ENCODE measurements at regions not wholly inside any gene's neighbourhood (a gene's known extent, or its start where the extent isn't known, plus 50 kb on each side); places are given as distances from the start of the nearest gene placed in this dataset.
A peak's percentile ranks its signal among the peaks of the same experiment; 100 is the strongest.
"Not testable (repeated sequence)": the region's sequence is repeated elsewhere in the genome, so short reads cannot be mapped to it uniquely, and the experiment has no call there.

- not testable (repeated sequence) for H3K79me2 ChIP-seq (ENCODE audit: low read length); H3K27me3 ChIP-seq (ENCODE audit: low read depth, low read length); H3K9me3 ChIP-seq (ENCODE audit: insufficient read depth, low read length); H4K20me1 ChIP-seq (ENCODE audit: insufficient read depth, low read length); H2AFZ ChIP-seq (ENCODE audit: low read depth, low read length); H3K4me3 ChIP-seq (ENCODE audit: low read length); H3K4me2 ChIP-seq (ENCODE audit: low read length); H3K27ac ChIP-seq (ENCODE audit: low read length); H3K36me3 ChIP-seq (replicated peaks; ENCODE audit: low read depth, low read length); H3K9ac ChIP-seq (ENCODE audit: low read length)
- H3K4me1 ChIP-seq (ENCODE audit: low read length) = peaks cover 33% of the 10 kb centered on the region
Observed at GRCh38 chr12:116327992-116328391, 50.5 kb upstream of the MED13L start.

GRCh38 chr12:116331876-116332275, 54.4 kb upstream of the MED13L start:
- no peak overlapping the region for H2AFZ ChIP-seq (ENCODE audit: low read depth, low read length)

GRCh38 chr12:116332705-116333380, 55.4 kb upstream of the MED13L start:
- peaks cover 8% of the 10 kb centered on the region; the same call in 1 of the 2 replicates for H3K27me3 ChIP-seq (ENCODE audit: low read depth, low read length)
- no peak overlapping the region for H2AFZ ChIP-seq (ENCODE audit: low read depth, low read length)
- no peak overlapping the region for H3K27ac ChIP-seq (ENCODE audit: low read length)
- H3K9me3 ChIP-seq (ENCODE audit: insufficient read depth, low read length) = no peaks in the 10 kb centered on the region
- H3K4me1 ChIP-seq (ENCODE audit: low read length) = peaks cover 44% of the 10 kb centered on the region
- H3K79me2 ChIP-seq (ENCODE audit: low read length) = no peaks in the 10 kb centered on the region
- H3K4me3 ChIP-seq (ENCODE audit: low read length) = 0 out of 2 replicates have a peak overlapping the region, but pooled peaks have one; percentile 40
- TF ChIP-seq CTCF (IDR thresholded peaks at IDR 0.05; ENCODE audit: low read depth, low read length) = no peak
- TF ChIP-seq EZH2phosphoT487 (IDR thresholded peaks at IDR 0.05; ENCODE audit: low read depth) = no peak
- peak overlapping the region; percentile 67 for H3K4me2 ChIP-seq (ENCODE audit: low read length)
- no peaks in the 10 kb centered on the region for H3K36me3 ChIP-seq (replicated peaks; ENCODE audit: low read depth, low read length)
- no peaks in the 10 kb centered on the region for H4K20me1 ChIP-seq (ENCODE audit: insufficient read depth, low read length)
- peak overlapping the region; percentile 4; the same call in 1 of the 2 replicates for H3K9ac ChIP-seq (ENCODE audit: low read length)

More at GRCh38 chr12:116331876-116332275, 54.4 kb upstream of the MED13L start:
- Histone ChIP-seq H3K4me2 (ENCODE audit: low read length) (no peak overlapping the region), H3K9me3 (ENCODE audit: insufficient read depth, low read length) (no peaks in the 10 kb centered on the region), H3K27ac (ENCODE audit: low read length) (no peak overlapping the region), H3K4me3 (ENCODE audit: low read length) (no peak overlapping the region), H3K4me1 (ENCODE audit: low read length) (peaks cover 36% of the 10 kb centered on the region), H3K36me3 (replicated peaks; ENCODE audit: low read depth, low read length) (no peaks in the 10 kb centered on the region), H4K20me1 (ENCODE audit: insufficient read depth, low read length) (no peaks in the 10 kb centered on the region), H3K9ac (ENCODE audit: low read length) (no peak overlapping the region), H3K79me2 (ENCODE audit: low read length) (no peaks in the 10 kb centered on the region), H3K27me3 (ENCODE audit: low read depth, low read length) (peaks cover 4% of the 10 kb centered on the region; the same call in 1 of the 2 replicates)
- TF ChIP-seq CTCF (IDR thresholded peaks at IDR 0.05; ENCODE audit: low read depth, low read length) (no peak), EZH2phosphoT487 (IDR thresholded peaks at IDR 0.05; ENCODE audit: low read depth) (no peak)

GRCh38 chr12:116333402-116333801, 55.9 kb upstream of the MED13L start:
- TF ChIP-seq CTCF (IDR thresholded peaks at IDR 0.05; ENCODE audit: low read depth, low read length) (no peak), EZH2phosphoT487 (IDR thresholded peaks at IDR 0.05; ENCODE audit: low read depth) (no peak)

More at GRCh38 chr12:116333402-116333801, 55.9 kb upstream of the MED13L start:
- Histone ChIP-seq H4K20me1 (ENCODE audit: insufficient read depth, low read length) (no peaks in the 10 kb centered on the region), H3K36me3 (replicated peaks; ENCODE audit: low read depth, low read length) (no peaks in the 10 kb centered on the region), H2AFZ (ENCODE audit: low read depth, low read length) (no peak overlapping the region), H3K4me3 (ENCODE audit: low read length) (peak overlapping the region; percentile 40), H3K27me3 (ENCODE audit: low read depth, low read length) (peaks cover 8% of the 10 kb centered on the region; the same call in 1 of the 2 replicates), H3K9ac (ENCODE audit: low read length) (peak overlapping the region; percentile 4; the same call in 1 of the 2 replicates), H3K4me1 (ENCODE audit: low read length) (peaks cover 50% of the 10 kb centered on the region), H3K4me2 (ENCODE audit: low read length) (peak overlapping the region; percentile 67), H3K9me3 (ENCODE audit: insufficient read depth, low read length) (no peaks in the 10 kb centered on the region), H3K79me2 (ENCODE audit: low read length) (no peaks in the 10 kb centered on the region), H3K27ac (ENCODE audit: low read length) (peak overlapping the region; percentile 35)

All from OCI-LY3 (cell line).